ENCODE measurements at regions not wholly inside any gene's neighbourhood (a gene's known extent, or its start where the extent isn't known, plus 50 kb on each side); places are given as distances from the start of the nearest gene placed in this dataset.
"Not testable (repeated sequence)": the region's sequence is repeated elsewhere in the genome, so short reads cannot be mapped to it uniquely, and the experiment has no call there.

DNA sequence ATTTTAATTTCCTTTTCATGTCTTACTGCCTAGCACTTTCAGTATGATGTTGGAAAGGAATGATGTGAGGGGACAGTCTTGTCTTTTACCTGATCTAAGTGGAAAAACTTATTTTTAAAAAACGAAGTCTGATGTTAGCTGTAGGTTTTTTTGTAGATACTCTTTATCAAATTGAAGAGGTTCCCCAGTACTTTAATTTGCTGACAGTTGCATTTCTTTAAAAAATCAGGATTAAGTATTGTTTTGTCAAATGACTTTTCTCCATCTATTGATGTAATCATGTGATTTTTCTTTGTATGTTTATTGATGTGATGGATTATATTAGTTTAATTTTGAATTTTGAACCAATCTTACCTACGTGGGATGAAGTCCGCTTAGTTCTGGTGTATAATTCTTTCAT, 568.4 kb upstream of the AGA start:
- no peak overlapping the region for H3K27ac ChIP-seq
- no peak for TF ChIP-seq ZFX (IDR thresholded peaks at IDR 0.05)
- no peak for TF ChIP-seq CTCF (conservative IDR thresholded peaks at IDR 0.05)

GRCh38 chr4:178015046-178015445, 572.8 kb upstream of the AGA start:
- not testable (repeated sequence) for H3K27ac ChIP-seq

- H3K27ac ChIP-seq = no peak overlapping the region
- no peak for TF ChIP-seq CTCF (conservative IDR thresholded peaks at IDR 0.05)
- TF ChIP-seq ZFX (IDR thresholded peaks at IDR 0.05) = no peak
These were observed 584.8 kb upstream of the AGA start for GRCh38 chr4:178026999-178027398.

- H3K27ac ChIP-seq = no peak overlapping the region
- TF ChIP-seq CTCF (conservative IDR thresholded peaks at IDR 0.05) = no peak
- no peak for TF ChIP-seq ZFX (IDR thresholded peaks at IDR 0.05)
These were observed 585.6 kb upstream of the AGA start for GRCh38 chr4:178027796-178028195.

DNA sequence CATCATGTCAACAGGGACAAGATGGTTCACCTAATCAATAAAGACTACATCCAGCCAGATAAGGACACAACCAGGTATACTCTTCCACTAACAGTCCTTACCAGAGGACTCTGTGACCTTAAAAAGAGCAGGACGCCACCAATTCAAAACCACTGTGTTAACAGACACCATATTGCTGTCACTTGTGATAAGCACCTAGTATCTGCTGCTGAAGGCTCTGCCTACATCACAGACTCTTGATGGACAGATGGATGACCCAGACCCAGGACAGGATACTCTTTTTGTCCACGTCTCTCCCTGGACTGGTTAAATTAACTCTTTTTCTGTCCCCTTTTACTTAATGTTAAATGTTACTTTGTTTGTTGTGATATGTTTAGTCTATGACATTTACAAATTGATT, 586.2 kb upstream of the AGA start:
- H3K27ac ChIP-seq = no peak overlapping the region
- no peak for TF ChIP-seq CTCF (conservative IDR thresholded peaks at IDR 0.05)

- no peak for TF ChIP-seq CTCF (conservative IDR thresholded peaks at IDR 0.05)
- no peak for TF ChIP-seq ZFX (IDR thresholded peaks at IDR 0.05)
These were observed 595.4 kb upstream of the AGA start for GRCh38 chr4:178037459-178038214.

GRCh38 chr4:178056996-178057395, 614.8 kb upstream of the AGA start:
- TF ChIP-seq CTCF (conservative IDR thresholded peaks at IDR 0.05) (no peak), ZFX (IDR thresholded peaks at IDR 0.05) (no peak)

More at GRCh38 chr4:178037459-178038214, 595.4 kb upstream of the AGA start:
- no peak overlapping the region for H3K27ac ChIP-seq

DNA sequence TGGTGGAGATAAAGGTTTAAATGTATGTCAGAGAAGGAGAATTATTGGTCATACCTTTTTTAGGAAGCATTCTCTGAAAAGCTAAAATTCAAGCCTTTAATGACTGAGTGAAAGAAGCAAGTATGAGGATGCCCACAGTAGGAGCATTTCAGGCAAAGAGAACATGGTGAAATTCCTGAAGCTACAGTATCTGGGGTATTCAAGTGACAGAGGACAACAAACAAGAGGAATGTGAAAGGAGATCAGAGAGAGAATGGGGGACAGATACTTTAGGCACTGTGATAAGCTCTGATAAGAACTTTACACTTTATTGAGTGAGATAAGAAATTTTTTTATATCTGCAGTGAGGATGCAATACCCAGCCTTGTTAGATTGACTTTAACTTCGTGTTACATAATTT, 621.3 kb upstream of the AGA start:
- H3K27ac ChIP-seq = no peak overlapping the region
- TF ChIP-seq ZFX (IDR thresholded peaks at IDR 0.05) = no peak
- no peak for TF ChIP-seq CTCF (conservative IDR thresholded peaks at IDR 0.05)

More at GRCh38 chr4:178056996-178057395, 614.8 kb upstream of the AGA start:
- H3K27ac ChIP-seq = no peak overlapping the region

Measured in C4-2B (cell line).